Caco-2 (cell line): ENCODE measurements at regions not wholly inside any gene's neighbourhood (a gene's known extent, or its start where the extent isn't known, plus 50 kb on each side); places are given as distances from the start of the nearest gene placed in this dataset.

Experiments
- BruUV-seq: library from RNA; stranded (reverse); fragments of 400-500 nt; replicated peaks from 2 replicates; lab custom pipeline; 2021; lab: Mats Ljungman, UMichigan
- CTCF ChIA-PET: fragments of 300-600 bp; sonication (Branson Sonifier 250); formaldehyde crosslinking; loops from one replicate; lab custom pipeline; 2022; ENCODE audit warnings: antibody characterized with exemption; lab: Charles Lee
- POLR2A ChIA-PET: fragments of 300-600 bp; sonication (Branson Sonifier 250); formaldehyde crosslinking; loops from one replicate; lab custom pipeline; 2022; ENCODE audit warnings: antibody characterized with exemption; lab: Charles Lee
- DNase-seq, 2 experiments: peaks; one replicate each; pipeline versions ENCODE4 v3.0.0 to v3.0.0-alpha.2; 2020 to 2022
- H3K27me3 ChIP-seq: replicated peaks from 2 replicates; pipeline ENCODE4 v1.6.0; 2011; ENCODE audit warnings: low read length; ENCODE audit not compliant: control insufficient read depth, insufficient read depth
- H3K36me3 ChIP-seq: 2 replicates; pipeline ENCODE4 v1.5.1; 2011; ENCODE audit warnings: low read length; ENCODE audit not compliant: control insufficient read depth, insufficient read depth
- H3K4me1 ChIP-seq: fragments of 250-450 bp; sonication (Bioruptor Pico); 2 replicates; pipeline ENCODE4 v1.5.1; 2020; ENCODE audit warnings: mild to moderate bottlenecking
- H3K4me3 ChIP-seq: 2 replicates; pipeline ENCODE4 v1.5.1; 2011; ENCODE audit warnings: low read depth, mild to moderate bottlenecking, control low read depth, low read length
- H3K9me3 ChIP-seq: fragments of 250-450 bp; sonication (Bioruptor Pico); 2 replicates; pipeline ENCODE4 v1.5.1; 2020; ENCODE audit warnings: mild to moderate bottlenecking, moderate library complexity
- H3K27ac Mint-ChIP-seq: one replicate; pipeline ENCODE4 v1.8.0; 2022; ENCODE audit warnings: mixed read lengths; ENCODE audit not compliant: unreplicated experiment
- H3K27me3 Mint-ChIP-seq: one replicate; pipeline ENCODE4 v1.8.0; 2022; ENCODE audit warnings: mixed read lengths; ENCODE audit not compliant: insufficient read depth, unreplicated experiment
- H3K36me3 Mint-ChIP-seq: one replicate; pipeline ENCODE4 v1.8.0; 2022; ENCODE audit warnings: mild to moderate bottlenecking, mixed read lengths; ENCODE audit not compliant: insufficient read depth, unreplicated experiment
- H3K4me1 Mint-ChIP-seq: one replicate; pipeline ENCODE4 v1.8.0; 2022; ENCODE audit warnings: low read depth, mixed read lengths; ENCODE audit not compliant: unreplicated experiment
- H3K4me3 Mint-ChIP-seq: one replicate; pipeline ENCODE4 v1.8.0; 2022; ENCODE audit warnings: mild to moderate bottlenecking, moderate library complexity, mixed read lengths; ENCODE audit not compliant: unreplicated experiment
- H3K9me3 Mint-ChIP-seq: one replicate; pipeline ENCODE4 v1.8.0; 2022; ENCODE audit warnings: mixed read lengths; ENCODE audit not compliant: unreplicated experiment
- CTCF ChIP-seq, 2 experiments: fragments of 200-600 bp in 1 of 2; IDR thresholded peaks; 1 replicate in 1 of 2; 2 replicates in 1 of 2; pipeline versions ENCODE4 v1.5.1 to v1.8.0; 2011 to 2022; ENCODE audit warnings: antibody characterized with exemption in 1 of 2, control low read depth in 1 of 2, inconsistent platforms in 1 of 2, low read depth in 1 of 2, low read length in 1 of 2, mild to moderate bottlenecking in 1 of 2, moderate library complexity in 1 of 2; ENCODE audit not compliant: insufficient read depth in 1 of 2, severe bottlenecking in 1 of 2, unreplicated experiment in 1 of 2
- intact Hi-C: fragments of 100-400 bp; cut with micrococcal nuclease; formaldehyde crosslinking; loops from one replicate; pipeline ENCODE4 v1.10.0; 2022; ENCODE audit not compliant: unreplicated experiment

GRCh38 chr5:2430606-2431005 is 320.9 kb downstream of the IRX2 start:
- BruUV-seq = no TSS peak
- intact Hi-C loops = no loop called here
- no peaks in the 10 kb centered on the region for H3K4me1 ChIP-seq
- Mint-ChIP-seq H3K4me1 (no peaks in the 10 kb centered on the region), H3K27ac (no peak overlapping the region), H3K36me3 (no peaks in the 10 kb centered on the region), H3K27me3 (no peaks in the 10 kb centered on the region), H3K4me3 (no peak overlapping the region), H3K9me3 (peaks cover 10% of the 10 kb centered on the region)
- no peaks in the 10 kb centered on the region for H3K27me3 ChIP-seq
- CTCF ChIA-PET = no interaction called here
- POLR2A ChIA-PET = no interaction called here
- TF ChIP-seq CTCF (IDR thresholded peaks at IDR 0.05; ENCODE audit: insufficient read depth in 1 of 2, low read depth in 1 of 2, low read length in 1 of 2, severe bottlenecking in 1 of 2, unreplicated experiment in 1 of 2) = no peak
- no peak for DNase-seq
- H3K9me3 ChIP-seq = no peaks in the 10 kb centered on the region
- H3K4me3 ChIP-seq = no peak overlapping the region
- no peaks in the 10 kb centered on the region for H3K36me3 ChIP-seq

DNA sequence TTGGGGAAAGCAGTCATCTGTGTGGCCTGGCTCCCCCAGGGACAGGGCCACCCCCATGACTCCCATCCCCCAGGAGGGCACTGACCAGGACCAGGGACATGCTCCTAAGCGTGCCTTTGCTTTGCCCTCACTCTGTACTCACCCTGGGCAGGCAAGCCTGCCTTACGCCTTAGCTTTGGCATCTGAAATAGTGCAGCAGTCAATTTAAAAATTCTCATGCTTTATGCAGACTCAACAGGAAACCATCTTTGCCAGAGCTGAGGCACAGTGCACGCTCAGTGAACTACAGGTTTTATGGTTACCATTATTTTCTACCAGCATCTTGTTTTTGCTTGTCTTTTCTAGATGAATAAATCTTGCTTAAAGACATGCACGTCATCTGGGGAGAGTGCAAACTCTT is 323.5 kb downstream of the IRX2 start:
- H3K27me3 Mint-ChIP-seq = no peaks in the 10 kb centered on the region
- intact Hi-C loops = no loop called here
- H3K36me3 Mint-ChIP-seq = no peaks in the 10 kb centered on the region
- Histone ChIP-seq H3K4me3 (no peak overlapping the region), H3K9me3 (peaks cover 12% of the 10 kb centered on the region), H3K4me1 (no peaks in the 10 kb centered on the region), H3K27me3 (no peaks in the 10 kb centered on the region), H3K36me3 (no peaks in the 10 kb centered on the region)
- TF ChIP-seq CTCF (IDR thresholded peaks at IDR 0.05; ENCODE audit: insufficient read depth in 1 of 2, low read depth in 1 of 2, low read length in 1 of 2, severe bottlenecking in 1 of 2, unreplicated experiment in 1 of 2) = no peak
- H3K4me1 Mint-ChIP-seq = no peaks in the 10 kb centered on the region
- no peak overlapping the region for H3K27ac Mint-ChIP-seq
- CTCF ChIA-PET = no interaction called here
- no peak overlapping the region for H3K4me3 Mint-ChIP-seq
- H3K9me3 Mint-ChIP-seq = peaks cover 10% of the 10 kb centered on the region
- POLR2A ChIA-PET = no interaction called here
- no peak for DNase-seq
- no TSS peak for BruUV-seq

GRCh38 chr5:2423634-2424033 is 327.8 kb downstream of the IRX2 start:
- H3K36me3 Mint-ChIP-seq = no peaks in the 10 kb centered on the region
- peaks cover 19% of the 10 kb centered on the region for H3K9me3 ChIP-seq
- intact Hi-C loops = no loop called here
- no peaks in the 10 kb centered on the region for H3K27me3 ChIP-seq
- H3K27me3 Mint-ChIP-seq = no peaks in the 10 kb centered on the region
- DNase-seq = no peak
- no peak overlapping the region for H3K27ac Mint-ChIP-seq
- no peaks in the 10 kb centered on the region for H3K9me3 Mint-ChIP-seq
- no TSS peak for BruUV-seq
- H3K36me3 ChIP-seq = no peaks in the 10 kb centered on the region
- no peak overlapping the region for H3K4me3 ChIP-seq
- TF ChIP-seq CTCF (IDR thresholded peaks at IDR 0.05; ENCODE audit: insufficient read depth in 1 of 2, low read depth in 1 of 2, low read length in 1 of 2, severe bottlenecking in 1 of 2, unreplicated experiment in 1 of 2) = no peak
- H3K4me1 Mint-ChIP-seq = no peaks in the 10 kb centered on the region
- no peak overlapping the region for H3K4me3 Mint-ChIP-seq
- H3K4me1 ChIP-seq = no peaks in the 10 kb centered on the region
- POLR2A ChIA-PET = no interaction called here
- CTCF ChIA-PET = no interaction called here
